ENCODE measurements at regions not wholly inside any gene's neighbourhood (a gene's known extent, or its start where the extent isn't known, plus 50 kb on each side); places are given as distances from the start of the nearest gene placed in this dataset.

- DNase-seq (ENCODE audit: low read depth), result no peak
These were observed 59.8 kb downstream of the VAX1 start for GRCh38 chr10:117078168-117078837.

DNA sequence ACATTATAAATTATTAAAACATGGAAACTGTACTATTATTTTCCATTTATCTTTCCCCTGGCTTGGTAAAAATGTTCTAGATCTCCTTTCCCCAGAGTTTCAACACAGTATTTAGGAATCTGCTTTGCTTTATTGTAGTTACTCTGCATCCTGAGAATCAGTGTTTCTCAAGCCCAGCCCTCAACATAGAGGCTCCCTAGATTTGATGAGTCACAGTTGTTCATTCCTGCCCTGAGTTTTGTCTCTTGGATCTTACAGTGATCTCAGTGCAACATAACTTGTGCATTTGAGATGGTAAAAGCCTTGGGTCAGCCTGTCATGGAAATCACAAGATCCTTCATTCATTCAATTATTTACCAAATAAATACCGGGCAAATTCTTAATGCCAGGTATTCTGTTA is 63.0 kb downstream of the VAX1 start:
- DNase-seq (ENCODE audit: low read depth), result no peak

GRCh38 chr10:117074621-117075020 is 63.4 kb downstream of the VAX1 start:
- peak; percentile 4 for DNase-seq (ENCODE audit: low read depth)

DNA sequence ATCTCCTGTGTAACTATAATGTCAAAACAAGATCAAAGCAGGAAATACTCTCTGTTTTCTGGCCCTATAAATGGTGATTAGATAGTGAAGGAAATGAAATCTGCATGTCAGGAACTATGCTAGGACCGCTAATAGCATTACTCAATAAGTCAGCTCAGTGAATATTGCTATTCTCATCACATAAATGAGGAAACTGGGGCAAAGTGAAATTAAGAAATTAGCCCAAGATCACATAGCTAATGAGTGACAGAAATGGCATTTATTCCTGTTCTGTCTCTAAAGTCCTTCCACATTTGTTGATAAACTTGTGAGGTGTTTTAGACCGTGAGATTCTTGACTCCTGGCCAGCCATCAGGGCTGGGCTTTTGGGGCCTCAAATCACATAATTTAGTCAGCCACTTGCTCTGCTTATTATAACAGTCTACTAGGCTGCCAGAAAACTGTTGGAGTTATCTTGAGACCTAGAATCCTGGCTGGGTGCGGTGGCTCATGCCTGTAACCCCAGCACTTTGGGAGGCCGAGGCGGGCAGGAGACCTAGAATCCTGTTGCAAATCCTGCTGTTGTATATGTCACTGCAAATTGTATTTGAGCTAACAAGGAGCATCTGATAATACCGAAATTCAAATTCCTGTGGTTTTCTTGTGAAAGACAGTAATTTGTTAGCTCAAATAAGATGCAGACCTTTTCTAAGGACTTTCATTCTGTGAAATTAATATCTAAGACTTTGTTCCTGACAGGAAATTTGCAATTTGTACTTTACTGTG is 66.5 kb upstream of the SHTN1 start:
- DNase-seq (ENCODE audit: low read depth), result no peak

Data from M059J (cell line).